Mesendoderm (in vitro differentiated cells): ENCODE measurements at regions not wholly inside any gene's neighbourhood (a gene's known extent, or its start where the extent isn't known, plus 50 kb on each side); places are given as distances from the start of the nearest gene placed in this dataset.

Experiments used
- DNase-seq: peaks from one replicate; pipeline ENCODE4 v3.0.0; 2013
- H2AK5ac ChIP-seq: 2 replicates; pipeline ENCODE4 v1.6.1; 2013; ENCODE audit warnings: low read length, inconsistent platforms
- H2BK120ac ChIP-seq: 2 replicates; pipeline ENCODE4 v1.6.1; 2013; ENCODE audit warnings: low read depth, mild to moderate bottlenecking, low read length, moderate library complexity, mixed read lengths
- H2BK15ac ChIP-seq: replicated peaks from 2 replicates; pipeline ENCODE4 v1.6.1; 2013; ENCODE audit warnings: low read depth, mild to moderate bottlenecking, moderate library complexity
- H2BK5ac ChIP-seq: 2 replicates; pipeline ENCODE4 v1.6.1; 2013; ENCODE audit warnings: low read length, inconsistent platforms
- H3K18ac ChIP-seq: 2 replicates; pipeline ENCODE4 v1.6.1; 2013; ENCODE audit warnings: mild to moderate bottlenecking, low read length, mixed read lengths
- H3K23ac ChIP-seq: one replicate; pipeline ENCODE4 v1.6.1; 2013; ENCODE audit warnings: low read length
- H3K27ac ChIP-seq: 2 replicates; pipeline ENCODE4 v1.5.1; 2013; ENCODE audit warnings: low read depth, mild to moderate bottlenecking, inconsistent platforms, low read length, moderate library complexity
- H3K27me3 ChIP-seq: 2 replicates; pipeline ENCODE4 v1.6.1; 2013; ENCODE audit warnings: low read length, control low read depth, mild to moderate bottlenecking, inconsistent platforms; ENCODE audit not compliant: insufficient read depth, poor library complexity
- H3K36me3 ChIP-seq: 2 replicates; pipeline ENCODE4 v1.6.1; 2013; ENCODE audit warnings: low read length, inconsistent platforms; ENCODE audit not compliant: control insufficient read depth, insufficient read depth
- H3K4ac ChIP-seq: one replicate; pipeline ENCODE4 v1.6.1; 2013; ENCODE audit warnings: low read depth, mild to moderate bottlenecking, low read length, moderate library complexity
- H3K4me1 ChIP-seq: 2 replicates; pipeline ENCODE4 v1.6.1; 2013; ENCODE audit warnings: low read depth, low read length, inconsistent platforms; ENCODE audit not compliant: control insufficient read depth
- H3K4me2 ChIP-seq: 2 replicates; pipeline ENCODE4 v1.6.1; 2013; ENCODE audit warnings: low read length
- H3K4me3 ChIP-seq: 2 replicates; pipeline ENCODE4 v1.5.1; 2013; ENCODE audit warnings: mild to moderate bottlenecking, low read length
- H3K56ac ChIP-seq: one replicate; pipeline ENCODE4 v1.6.1; 2013; ENCODE audit warnings: low read length
- H3K79me1 ChIP-seq: 2 replicates; pipeline ENCODE4 v1.6.1; 2013; ENCODE audit warnings: low read length, inconsistent platforms
- H3K79me2 ChIP-seq: 2 replicates; pipeline ENCODE4 v1.6.1; 2013; ENCODE audit warnings: mild to moderate bottlenecking, low read length; ENCODE audit not compliant: control insufficient read depth, insufficient read depth
- H3K9ac ChIP-seq: 2 replicates; pipeline ENCODE4 v1.6.1; 2013; ENCODE audit warnings: low read length, inconsistent platforms
- H4K5ac ChIP-seq: one replicate; pipeline ENCODE4 v1.6.1; 2013; ENCODE audit warnings: low read length
- H4K8ac ChIP-seq: one replicate; pipeline ENCODE4 v1.6.1; 2013; ENCODE audit warnings: low read depth, mild to moderate bottlenecking, control low read depth, low read length, moderate library complexity
- WGBS: extraction: QIAGEN DNeasy Blood & Tissue Kit; methylation state at CpG from one replicate; pipeline ENCODE4 v1.1.7; 2013; ENCODE audit warnings: low lambda C conversion rate, missing lambda C conversion rate; ENCODE audit not compliant: insufficient coverage; ENCODE audit errors: extremely low coverage; 5-methylcytosine and 5-hydroxymethylcytosine counted together

DNA sequence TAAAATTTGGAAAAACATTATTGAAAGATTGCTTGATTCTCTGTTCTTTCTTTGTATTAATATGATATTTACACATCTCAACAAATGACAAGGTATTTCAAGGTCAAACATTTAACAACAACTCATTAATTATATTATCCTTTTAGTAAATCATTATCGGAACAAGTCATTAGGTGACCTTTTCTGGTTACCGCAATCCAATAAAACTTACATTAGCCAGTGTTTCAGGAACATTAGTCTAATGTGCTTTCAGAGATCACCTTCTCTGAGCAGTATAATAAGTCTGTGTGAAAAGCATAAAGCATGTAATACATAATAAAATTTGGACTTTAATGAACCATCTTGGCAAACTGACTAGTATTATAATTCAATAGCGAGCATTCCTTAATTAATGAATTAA lies 1466.4 kb downstream of the FAM181B start:
- H2BK5ac ChIP-seq = no peak overlapping the region
- H3K4me3 ChIP-seq = no peak overlapping the region
- peaks cover 1% of the 10 kb centered on the region for H3K4me1 ChIP-seq
- no peak overlapping the region for H2AK5ac ChIP-seq
- no peak overlapping the region for H3K27ac ChIP-seq
- WGBS = no CpG with 5 or more reads among the region's 3 CpGs
- H3K18ac ChIP-seq = no peak overlapping the region
- no peak overlapping the region for H3K56ac ChIP-seq
- no peaks in the 10 kb centered on the region for H3K79me2 ChIP-seq
- no peaks in the 10 kb centered on the region for H3K79me1 ChIP-seq
- H3K4me2 ChIP-seq = no peak overlapping the region
- no peak overlapping the region for H4K8ac ChIP-seq
- no peaks in the 10 kb centered on the region for H3K36me3 ChIP-seq
- no peak overlapping the region for H2BK120ac ChIP-seq
- no peak for DNase-seq
- no peak overlapping the region for H2BK15ac ChIP-seq
- H3K27me3 ChIP-seq = no peaks in the 10 kb centered on the region
- H3K9ac ChIP-seq = no peak overlapping the region
- H3K23ac ChIP-seq = no peak overlapping the region
- no peak overlapping the region for H3K4ac ChIP-seq
- no peak overlapping the region for H4K5ac ChIP-seq

DNA sequence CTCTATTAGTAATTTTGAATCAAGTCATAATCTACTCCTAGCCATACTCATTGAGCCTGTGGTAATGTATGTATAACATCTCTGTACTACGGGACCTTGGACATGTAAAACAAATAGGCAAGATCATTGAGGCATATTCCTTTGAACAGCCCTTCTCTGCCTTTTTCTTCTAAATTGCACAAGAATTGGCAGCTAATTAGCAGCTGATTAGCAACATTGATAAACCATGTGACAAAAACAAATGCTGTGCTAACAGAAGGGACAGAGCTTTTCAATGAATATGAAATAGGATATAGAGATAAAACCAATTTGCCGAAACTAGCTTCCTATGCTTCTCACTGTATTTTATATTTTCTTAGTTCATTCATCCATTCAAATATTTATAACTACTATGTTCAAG lies 1474.2 kb downstream of the FAM181B start:
- no peak overlapping the region for H4K8ac ChIP-seq
- no peak overlapping the region for H3K9ac ChIP-seq
- H3K18ac ChIP-seq = no peak overlapping the region
- no peak overlapping the region for H3K4me3 ChIP-seq
- H3K23ac ChIP-seq = no peak overlapping the region
- DNase-seq = peak; percentile 78
- H2BK5ac ChIP-seq = no peak overlapping the region
- H3K4me2 ChIP-seq = no peak overlapping the region
- no peak overlapping the region for H2BK15ac ChIP-seq
- no peaks in the 10 kb centered on the region for H3K36me3 ChIP-seq
- no peaks in the 10 kb centered on the region for H3K79me2 ChIP-seq
- no peak overlapping the region for H2BK120ac ChIP-seq
- H3K27ac ChIP-seq = no peak overlapping the region
- no peak overlapping the region for H3K4ac ChIP-seq
- H3K27me3 ChIP-seq = no peaks in the 10 kb centered on the region
- H3K4me1 ChIP-seq = peaks cover 2% of the 10 kb centered on the region
- no peak overlapping the region for H2AK5ac ChIP-seq
- WGBS = no CpG with 5 or more reads among the region's 2 CpGs
- no peak overlapping the region for H3K56ac ChIP-seq
- no peak overlapping the region for H4K5ac ChIP-seq
- no peaks in the 10 kb centered on the region for H3K79me1 ChIP-seq

DNA sequence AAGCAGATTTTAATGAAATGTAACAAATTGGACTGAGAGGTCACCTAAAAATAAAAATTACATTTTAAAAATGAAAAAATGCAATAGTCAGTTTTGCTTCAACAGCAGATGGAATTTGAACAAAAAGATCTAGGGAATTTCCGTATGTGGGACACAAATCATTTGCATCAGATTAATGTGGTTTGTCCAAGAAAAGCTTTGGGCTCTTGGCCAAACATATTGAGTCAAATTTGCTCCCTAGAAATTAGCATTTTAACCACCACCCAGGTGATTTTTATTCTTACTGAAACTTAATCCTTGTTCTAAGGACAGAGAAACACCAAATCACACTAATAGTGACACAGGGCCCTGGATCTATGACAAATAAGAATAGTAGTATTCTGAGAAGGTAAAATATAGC lies 1477.8 kb downstream of the FAM181B start:
- Histone ChIP-seq H3K4me3 (no peak overlapping the region), H3K18ac (no peak overlapping the region), H4K5ac (no peak overlapping the region), H3K56ac (no peak overlapping the region), H2BK5ac (no peak overlapping the region), H3K27ac (no peak overlapping the region), H3K23ac (no peak overlapping the region), H3K4me1 (no peaks in the 10 kb centered on the region), H2AK5ac (no peak overlapping the region), H2BK15ac (no peak overlapping the region), H3K27me3 (no peaks in the 10 kb centered on the region), H3K79me2 (no peaks in the 10 kb centered on the region), H3K4ac (no peak overlapping the region), H3K36me3 (no peaks in the 10 kb centered on the region), H3K79me1 (no peaks in the 10 kb centered on the region), H2BK120ac (no peak overlapping the region), H3K9ac (no peak overlapping the region), H3K4me2 (no peak overlapping the region), H4K8ac (no peak overlapping the region)
- no peak for DNase-seq
- no CpG with 5 or more reads among the region's 1 CpG for WGBS

DNA sequence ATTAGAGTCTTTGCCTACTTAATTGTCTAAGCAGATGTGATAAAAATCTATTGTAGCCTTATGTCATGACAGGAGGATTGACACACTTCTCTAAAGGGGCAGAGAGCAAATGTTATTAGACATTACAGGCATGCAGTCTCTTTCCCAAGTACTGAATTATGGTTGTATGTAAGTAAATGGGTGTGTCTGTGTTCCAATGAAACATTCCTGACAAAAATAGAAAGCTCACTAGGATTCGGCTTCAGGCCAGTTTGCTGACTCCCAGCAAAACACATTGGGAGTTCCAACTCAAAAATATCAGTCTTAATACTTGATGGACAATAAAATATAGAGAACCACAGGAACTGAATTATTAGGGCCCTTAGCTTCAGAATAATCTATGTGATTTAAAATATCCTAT lies 1480.4 kb downstream of the FAM181B start:
- no peak overlapping the region for H3K27ac ChIP-seq
- no peak overlapping the region for H3K4me3 ChIP-seq
- H3K23ac ChIP-seq = no peak overlapping the region
- no CpG with 5 or more reads among the region's 1 CpG for WGBS
- no peak overlapping the region for H3K4me2 ChIP-seq
- H3K36me3 ChIP-seq = no peaks in the 10 kb centered on the region
- no peak overlapping the region for H2BK5ac ChIP-seq
- no peaks in the 10 kb centered on the region for H3K79me1 ChIP-seq
- no peak overlapping the region for H3K56ac ChIP-seq
- H3K4me1 ChIP-seq = no peaks in the 10 kb centered on the region
- no peaks in the 10 kb centered on the region for H3K79me2 ChIP-seq
- no peak overlapping the region for H2BK120ac ChIP-seq
- no peak overlapping the region for H3K18ac ChIP-seq
- no peak overlapping the region for H2BK15ac ChIP-seq
- no peak for DNase-seq
- H3K27me3 ChIP-seq = no peaks in the 10 kb centered on the region
- no peak overlapping the region for H3K9ac ChIP-seq
- no peak overlapping the region for H3K4ac ChIP-seq
- no peak overlapping the region for H4K8ac ChIP-seq
- no peak overlapping the region for H2AK5ac ChIP-seq
- H4K5ac ChIP-seq = no peak overlapping the region

DNA sequence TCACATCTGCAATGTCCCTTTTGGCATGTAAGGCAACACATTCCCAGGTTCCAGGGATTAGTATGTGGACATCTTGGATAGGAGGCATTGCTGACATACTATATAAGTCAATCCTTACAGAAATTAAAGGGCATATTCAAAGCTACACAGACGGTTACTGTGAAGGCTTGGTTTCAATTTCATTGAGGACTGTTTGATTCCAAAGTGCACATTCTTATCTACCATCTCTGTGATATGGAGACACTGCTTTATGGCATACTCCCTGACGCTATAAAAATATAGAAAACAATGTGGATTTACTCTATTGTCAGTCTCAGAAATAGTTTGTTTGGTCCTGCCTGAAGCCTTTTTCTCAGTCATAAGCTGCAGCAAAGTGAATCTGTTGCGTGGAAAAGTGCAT lies 1486.7 kb downstream of the FAM181B start:
- no peak overlapping the region for H4K8ac ChIP-seq
- H3K4me3 ChIP-seq = no peak overlapping the region
- H3K23ac ChIP-seq = no peak overlapping the region
- no peaks in the 10 kb centered on the region for H3K4me1 ChIP-seq
- no peak overlapping the region for H3K27ac ChIP-seq
- no peak overlapping the region for H2BK5ac ChIP-seq
- H3K27me3 ChIP-seq = no peaks in the 10 kb centered on the region
- no peak overlapping the region for H2BK15ac ChIP-seq
- H3K9ac ChIP-seq = no peak overlapping the region
- no peak overlapping the region for H2AK5ac ChIP-seq
- H3K4me2 ChIP-seq = no peak overlapping the region
- no peaks in the 10 kb centered on the region for H3K79me1 ChIP-seq
- DNase-seq = no peak
- WGBS = no CpG with 5 or more reads among the region's 3 CpGs
- no peak overlapping the region for H3K18ac ChIP-seq
- H3K79me2 ChIP-seq = no peaks in the 10 kb centered on the region
- H3K56ac ChIP-seq = no peak overlapping the region
- H3K4ac ChIP-seq = no peak overlapping the region
- no peak overlapping the region for H2BK120ac ChIP-seq
- H3K36me3 ChIP-seq = no peaks in the 10 kb centered on the region
- no peak overlapping the region for H4K5ac ChIP-seq

DNA sequence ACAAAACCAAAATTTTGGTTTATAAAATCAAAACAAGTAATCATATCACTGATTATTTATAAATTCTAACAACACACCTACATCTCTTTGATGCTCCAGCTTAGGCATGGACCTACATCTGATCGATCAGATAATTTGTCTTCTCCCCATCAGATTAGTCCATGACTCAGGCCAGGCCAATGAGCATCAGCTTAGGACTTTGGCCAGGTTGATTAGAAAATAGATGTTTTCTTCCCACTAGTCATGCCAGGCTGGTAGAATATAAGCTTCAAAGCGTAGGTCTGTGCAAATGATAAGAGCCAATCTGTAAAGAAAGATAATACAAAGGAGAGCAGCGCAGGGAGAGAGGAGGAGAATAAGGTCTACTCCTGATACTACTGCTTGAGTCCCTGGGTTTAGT lies 1487.9 kb downstream of the FAM181B start:
- no peak for DNase-seq
- H3K9ac ChIP-seq = no peak overlapping the region
- no peak overlapping the region for H3K27ac ChIP-seq
- no CpG with 5 or more reads among the region's 3 CpGs for WGBS
- no peak overlapping the region for H3K4ac ChIP-seq
- no peak overlapping the region for H3K4me3 ChIP-seq
- H2BK120ac ChIP-seq = no peak overlapping the region
- H3K56ac ChIP-seq = no peak overlapping the region
- no peak overlapping the region for H4K5ac ChIP-seq
- H4K8ac ChIP-seq = no peak overlapping the region
- no peaks in the 10 kb centered on the region for H3K4me1 ChIP-seq
- H2AK5ac ChIP-seq = no peak overlapping the region
- no peaks in the 10 kb centered on the region for H3K79me1 ChIP-seq
- no peak overlapping the region for H2BK5ac ChIP-seq
- H3K36me3 ChIP-seq = no peaks in the 10 kb centered on the region
- H2BK15ac ChIP-seq = no peak overlapping the region
- no peak overlapping the region for H3K23ac ChIP-seq
- no peak overlapping the region for H3K4me2 ChIP-seq
- H3K27me3 ChIP-seq = no peaks in the 10 kb centered on the region
- no peak overlapping the region for H3K18ac ChIP-seq
- H3K79me2 ChIP-seq = no peaks in the 10 kb centered on the region
